Vagina (tissue), 2 donors: ENCODE measurements at regions not wholly inside any gene's neighbourhood (a gene's known extent, or its start where the extent isn't known, plus 50 kb on each side); places are given as distances from the start of the nearest gene placed in this dataset.
"Not testable (repeated sequence)": the region's sequence is repeated elsewhere in the genome, so short reads cannot be mapped to it uniquely, and the experiment has no call there.

Source experiments
- POLR2AphosphoS5 ChIP-seq, 2 donors: sonication (generic); formaldehyde crosslinking; IDR thresholded peaks; one replicate each; pipeline ENCODE4 v1.9.0; 2017; ENCODE audit warnings: antibody characterized with exemption in 2 of 2, mild to moderate bottlenecking in 2 of 2, low read depth in 1 of 2; ENCODE audit not compliant: insufficient read depth in 1 of 2
- TF ChIP-seq, protein P1 (sequence below), 3 experiments: fragments of 450-650 bp in 2 of 3; fragments of 200-600 bp in 1 of 3; sonication (generic) in 1 of 3; IDR thresholded peaks; one replicate each; pipeline ENCODE4 v1.5.1; 2017 to 2019; ENCODE audit warnings: antibody characterized with exemption in 3 of 3, mild to moderate bottlenecking in 2 of 3, moderate library complexity in 2 of 3

DNA sequence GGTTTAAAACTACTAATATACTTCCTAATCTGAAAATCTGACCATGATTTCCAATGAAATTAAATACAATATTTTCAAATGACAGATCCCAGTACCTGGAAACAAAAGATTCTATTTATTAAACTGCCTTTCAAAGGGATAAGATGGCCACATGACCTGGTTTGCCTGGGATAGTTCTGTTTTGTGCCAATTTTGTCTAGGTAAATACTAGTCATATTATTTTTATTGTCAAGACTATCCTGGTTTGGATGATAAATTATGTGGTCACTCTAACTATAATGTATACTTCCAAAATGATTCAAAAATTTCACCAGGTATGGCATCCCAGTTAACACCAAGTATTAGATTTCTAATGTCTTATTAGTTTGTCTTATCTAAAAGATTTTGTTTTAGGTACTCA, 222.5 kb upstream of the TTC29 start:
- TF ChIP-seq, protein P1, sequence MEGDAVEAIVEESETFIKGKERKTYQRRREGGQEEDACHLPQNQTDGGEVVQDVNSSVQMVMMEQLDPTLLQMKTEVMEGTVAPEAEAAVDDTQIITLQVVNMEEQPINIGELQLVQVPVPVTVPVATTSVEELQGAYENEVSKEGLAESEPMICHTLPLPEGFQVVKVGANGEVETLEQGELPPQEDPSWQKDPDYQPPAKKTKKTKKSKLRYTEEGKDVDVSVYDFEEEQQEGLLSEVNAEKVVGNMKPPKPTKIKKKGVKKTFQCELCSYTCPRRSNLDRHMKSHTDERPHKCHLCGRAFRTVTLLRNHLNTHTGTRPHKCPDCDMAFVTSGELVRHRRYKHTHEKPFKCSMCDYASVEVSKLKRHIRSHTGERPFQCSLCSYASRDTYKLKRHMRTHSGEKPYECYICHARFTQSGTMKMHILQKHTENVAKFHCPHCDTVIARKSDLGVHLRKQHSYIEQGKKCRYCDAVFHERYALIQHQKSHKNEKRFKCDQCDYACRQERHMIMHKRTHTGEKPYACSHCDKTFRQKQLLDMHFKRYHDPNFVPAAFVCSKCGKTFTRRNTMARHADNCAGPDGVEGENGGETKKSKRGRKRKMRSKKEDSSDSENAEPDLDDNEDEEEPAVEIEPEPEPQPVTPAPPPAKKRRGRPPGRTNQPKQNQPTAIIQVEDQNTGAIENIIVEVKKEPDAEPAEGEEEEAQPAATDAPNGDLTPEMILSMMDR (IDR thresholded peaks at IDR 0.05), result not testable (repeated sequence)
- not testable (repeated sequence) for TF ChIP-seq POLR2AphosphoS5 (IDR thresholded peaks at IDR 0.05; ENCODE audit: insufficient read depth in 1 of 2, low read depth in 1 of 2)
